Adipocyte (in vitro differentiated cells): ENCODE measurements at regions not wholly inside any gene's neighbourhood (a gene's known extent, or its start where the extent isn't known, plus 50 kb on each side); places are given as distances from the start of the nearest gene placed in this dataset.
"Not testable (repeated sequence)": the region's sequence is repeated elsewhere in the genome, so short reads cannot be mapped to it uniquely, and the experiment has no call there.

Experiments used
- DNase-seq: peaks from one replicate; pipeline ENCODE4 v3.0.0-alpha.2; 2015; ENCODE audit warnings: low read depth
- H3K27me3 ChIP-seq: replicated peaks from 2 replicates; pipeline ENCODE4 v1.7.0; 2013; ENCODE audit warnings: mild to moderate bottlenecking, low read length, moderate library complexity; ENCODE audit not compliant: control insufficient read depth, insufficient read depth
- H3K36me3 ChIP-seq: 2 replicates; pipeline ENCODE4 v1.7.0; 2013; ENCODE audit warnings: low read length, mild to moderate bottlenecking, moderate library complexity; ENCODE audit not compliant: control insufficient read depth, insufficient read depth, severe bottlenecking
- H3K4me1 ChIP-seq: 2 replicates; pipeline ENCODE4 v1.7.0; 2013; ENCODE audit warnings: mild to moderate bottlenecking, low read length, moderate library complexity; ENCODE audit not compliant: control insufficient read depth, insufficient read depth
- H3K4me3 ChIP-seq: 2 replicates; pipeline ENCODE4 v1.7.0; 2013; ENCODE audit warnings: mild to moderate bottlenecking, low read length, moderate library complexity
- H3K9ac ChIP-seq: 2 replicates; pipeline ENCODE4 v1.7.0; 2013; ENCODE audit warnings: mild to moderate bottlenecking, low read length, moderate library complexity
- H3K9me3 ChIP-seq: 2 replicates; pipeline ENCODE4 v1.7.0; 2013; ENCODE audit warnings: mild to moderate bottlenecking, low read length, moderate library complexity; ENCODE audit not compliant: control insufficient read depth

- H3K4me1 ChIP-seq = no peaks in the 10 kb centered on the region
- H3K9ac ChIP-seq = no peak overlapping the region
- no peaks in the 10 kb centered on the region for H3K9me3 ChIP-seq
- no peak overlapping the region for H3K4me3 ChIP-seq
- H3K27me3 ChIP-seq = no peaks in the 10 kb centered on the region
- DNase-seq = no peak
- no peaks in the 10 kb centered on the region for H3K36me3 ChIP-seq
Measured at GRCh38 chr5:28398185-28398584, 1359.8 kb upstream of the CDH9 start.

- Histone ChIP-seq H3K9ac (no peak overlapping the region), H3K4me3 (no peak overlapping the region), H3K9me3 (no peaks in the 10 kb centered on the region), H3K4me1 (no peaks in the 10 kb centered on the region), H3K27me3 (no peaks in the 10 kb centered on the region), H3K36me3 (no peaks in the 10 kb centered on the region)
- peak; percentile 52 for DNase-seq
Measured at GRCh38 chr5:28397502-28397941, 1359.1 kb upstream of the CDH9 start.

- no peak for DNase-seq
- Histone ChIP-seq H3K27me3 (no peaks in the 10 kb centered on the region), H3K9ac (no peak overlapping the region), H3K4me1 (no peaks in the 10 kb centered on the region), H3K4me3 (no peak overlapping the region), H3K36me3 (no peaks in the 10 kb centered on the region), H3K9me3 (no peaks in the 10 kb centered on the region)
Measured at GRCh38 chr5:28391277-28391676, 1352.9 kb upstream of the CDH9 start.

- no peaks in the 10 kb centered on the region for H3K9me3 ChIP-seq
- H3K4me1 ChIP-seq = no peaks in the 10 kb centered on the region
- no peak for DNase-seq
- H3K4me3 ChIP-seq = no peak overlapping the region
- H3K36me3 ChIP-seq = no peaks in the 10 kb centered on the region
- no peak overlapping the region for H3K9ac ChIP-seq
- no peaks in the 10 kb centered on the region for H3K27me3 ChIP-seq
Measured at GRCh38 chr5:28390341-28390740, 1352.0 kb upstream of the CDH9 start.

- H3K9me3 ChIP-seq, DNase-seq, H3K36me3 ChIP-seq, H3K4me1 ChIP-seq, H3K4me3 ChIP-seq, H3K9ac ChIP-seq, H3K27me3 ChIP-seq: not testable (repeated sequence)
Measured at GRCh38 chr5:28389727-28390126, 1351.3 kb upstream of the CDH9 start.

- no peaks in the 10 kb centered on the region for H3K27me3 ChIP-seq
- H3K36me3 ChIP-seq = no peaks in the 10 kb centered on the region
- H3K4me3 ChIP-seq = no peak overlapping the region
- no peak for DNase-seq
- no peaks in the 10 kb centered on the region for H3K9me3 ChIP-seq
- H3K4me1 ChIP-seq = no peaks in the 10 kb centered on the region
- H3K9ac ChIP-seq = no peak overlapping the region
Measured at GRCh38 chr5:28388428-28388827, 1350.0 kb upstream of the CDH9 start.

- no peak for DNase-seq
- H3K9ac ChIP-seq = no peak overlapping the region
- H3K9me3 ChIP-seq = no peaks in the 10 kb centered on the region
- no peak overlapping the region for H3K4me3 ChIP-seq
- H3K27me3 ChIP-seq = no peaks in the 10 kb centered on the region
- no peaks in the 10 kb centered on the region for H3K36me3 ChIP-seq
- H3K4me1 ChIP-seq = no peaks in the 10 kb centered on the region
Measured at GRCh38 chr5:28386712-28387111, 1348.3 kb upstream of the CDH9 start.

- DNase-seq = no peak
- no peaks in the 10 kb centered on the region for H3K4me1 ChIP-seq
- no peak overlapping the region for H3K9ac ChIP-seq
- H3K27me3 ChIP-seq = no peaks in the 10 kb centered on the region
- no peak overlapping the region for H3K4me3 ChIP-seq
- no peaks in the 10 kb centered on the region for H3K9me3 ChIP-seq
- H3K36me3 ChIP-seq = no peaks in the 10 kb centered on the region
Measured at GRCh38 chr5:28380167-28380566, 1341.8 kb upstream of the CDH9 start.

- no peak overlapping the region for H3K4me3 ChIP-seq
- no peaks in the 10 kb centered on the region for H3K9me3 ChIP-seq
- no peaks in the 10 kb centered on the region for H3K36me3 ChIP-seq
- DNase-seq = peak; percentile 51
- no peaks in the 10 kb centered on the region for H3K4me1 ChIP-seq
- no peaks in the 10 kb centered on the region for H3K27me3 ChIP-seq
- H3K9ac ChIP-seq = no peak overlapping the region
Measured at GRCh38 chr5:28374492-28374967, 1336.1 kb upstream of the CDH9 start.

GRCh38 chr5:28370896-28371295, 1332.5 kb upstream of the CDH9 start:
- no peak overlapping the region for H3K4me3 ChIP-seq
- H3K36me3 ChIP-seq = no peaks in the 10 kb centered on the region
- no peaks in the 10 kb centered on the region for H3K27me3 ChIP-seq
- no peak for DNase-seq
- no peaks in the 10 kb centered on the region for H3K4me1 ChIP-seq
- H3K9ac ChIP-seq = no peak overlapping the region
- H3K9me3 ChIP-seq = no peaks in the 10 kb centered on the region

GRCh38 chr5:28369418-28369817, 1331.0 kb upstream of the CDH9 start:
- no peaks in the 10 kb centered on the region for H3K9me3 ChIP-seq
- DNase-seq = no peak

GRCh38 chr5:28355831-28356230, 1317.4 kb upstream of the CDH9 start:
- H3K36me3 ChIP-seq = no peaks in the 10 kb centered on the region
- no peak for DNase-seq
- H3K9me3 ChIP-seq = peaks cover 5% of the 10 kb centered on the region
- no peaks in the 10 kb centered on the region for H3K4me1 ChIP-seq
- no peaks in the 10 kb centered on the region for H3K27me3 ChIP-seq
- no peak overlapping the region for H3K4me3 ChIP-seq
- no peak overlapping the region for H3K9ac ChIP-seq

More at GRCh38 chr5:28369418-28369817, 1331.0 kb upstream of the CDH9 start:
- Histone ChIP-seq H3K4me3 (no peak overlapping the region), H3K27me3 (no peaks in the 10 kb centered on the region), H3K9ac (no peak overlapping the region), H3K36me3 (no peaks in the 10 kb centered on the region), H3K4me1 (no peaks in the 10 kb centered on the region)
